Kidney epithelial cell (primary cell): ENCODE measurements at regions not wholly inside any gene's neighbourhood (a gene's known extent, or its start where the extent isn't known, plus 50 kb on each side); places are given as distances from the start of the nearest gene placed in this dataset.

ENCODE experiments used
- DNase-seq: peaks from one replicate; pipeline ENCODE4 v3.0.0-alpha.2; 2010; ENCODE audit warnings: low read depth
- H3K27me3 ChIP-seq: 2 replicates; pipeline ENCODE4 v1.6.0; 2011; ENCODE audit warnings: low read length; ENCODE audit not compliant: control insufficient read depth, insufficient read depth
- H3K36me3 ChIP-seq: 2 replicates; pipeline ENCODE4 v1.5.1; 2011; ENCODE audit warnings: low read length; ENCODE audit not compliant: control insufficient read depth, insufficient read depth
- H3K4me3 ChIP-seq: 2 replicates; pipeline ENCODE4 v1.5.1; 2011; ENCODE audit warnings: low read depth, mild to moderate bottlenecking, control low read depth, low read length
- TF ChIP-seq, protein P1 (sequence below): IDR thresholded peaks from 2 replicates; pipeline ENCODE4 v1.5.1; 2011; ENCODE audit warnings: mild to moderate bottlenecking, moderate library complexity, low read length, control low read depth, inconsistent platforms; ENCODE audit not compliant: insufficient read depth, poor library complexity, severe bottlenecking

DNA sequence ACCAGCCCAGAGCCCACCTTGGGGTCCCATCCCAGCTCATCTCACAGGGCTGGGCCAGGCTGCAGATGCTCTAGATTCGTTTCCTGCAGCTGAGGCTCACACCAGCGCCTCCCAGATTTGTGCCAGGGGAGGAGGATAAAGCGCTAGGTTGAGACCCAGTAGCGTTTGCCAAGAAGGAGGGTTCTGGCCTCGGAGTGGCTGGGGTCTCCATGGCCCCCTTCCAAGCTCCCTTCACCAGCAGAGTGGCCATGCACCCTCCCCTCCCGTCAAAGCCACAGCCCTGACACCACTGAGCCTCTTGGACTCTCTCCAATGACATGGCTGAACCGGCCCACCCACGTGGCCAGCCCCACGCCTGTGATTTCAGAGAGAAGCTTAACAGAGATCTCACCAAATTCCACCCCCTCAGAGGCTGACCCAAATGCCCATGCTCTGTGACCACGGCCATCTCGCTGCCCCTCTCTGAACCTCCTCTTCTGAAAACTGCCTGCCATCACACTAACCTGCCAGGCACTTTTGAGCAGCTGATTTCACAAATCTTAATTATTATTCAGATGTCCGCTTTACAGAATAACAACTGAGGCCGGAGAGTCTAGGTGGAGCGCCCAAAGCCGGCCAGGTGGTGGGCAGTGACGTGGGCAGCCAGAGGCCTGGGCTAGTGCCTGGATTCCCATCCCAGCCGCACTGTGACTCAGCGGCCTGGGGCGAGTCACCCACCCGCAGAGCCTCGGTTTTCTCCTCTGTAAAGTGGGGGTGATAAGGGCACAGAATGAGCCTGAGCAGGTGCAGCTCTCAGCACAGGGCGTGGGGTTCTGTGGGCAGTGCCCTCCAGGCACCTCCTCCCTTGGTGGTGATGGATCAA, 155.7 kb downstream of the C9orf50 start:
- Histone ChIP-seq H3K36me3 (no peaks in the 10 kb centered on the region), H3K4me3 (no peak overlapping the region), H3K27me3 (no peaks in the 10 kb centered on the region)
- DNase-seq, result no peak
- TF ChIP-seq, protein P1, sequence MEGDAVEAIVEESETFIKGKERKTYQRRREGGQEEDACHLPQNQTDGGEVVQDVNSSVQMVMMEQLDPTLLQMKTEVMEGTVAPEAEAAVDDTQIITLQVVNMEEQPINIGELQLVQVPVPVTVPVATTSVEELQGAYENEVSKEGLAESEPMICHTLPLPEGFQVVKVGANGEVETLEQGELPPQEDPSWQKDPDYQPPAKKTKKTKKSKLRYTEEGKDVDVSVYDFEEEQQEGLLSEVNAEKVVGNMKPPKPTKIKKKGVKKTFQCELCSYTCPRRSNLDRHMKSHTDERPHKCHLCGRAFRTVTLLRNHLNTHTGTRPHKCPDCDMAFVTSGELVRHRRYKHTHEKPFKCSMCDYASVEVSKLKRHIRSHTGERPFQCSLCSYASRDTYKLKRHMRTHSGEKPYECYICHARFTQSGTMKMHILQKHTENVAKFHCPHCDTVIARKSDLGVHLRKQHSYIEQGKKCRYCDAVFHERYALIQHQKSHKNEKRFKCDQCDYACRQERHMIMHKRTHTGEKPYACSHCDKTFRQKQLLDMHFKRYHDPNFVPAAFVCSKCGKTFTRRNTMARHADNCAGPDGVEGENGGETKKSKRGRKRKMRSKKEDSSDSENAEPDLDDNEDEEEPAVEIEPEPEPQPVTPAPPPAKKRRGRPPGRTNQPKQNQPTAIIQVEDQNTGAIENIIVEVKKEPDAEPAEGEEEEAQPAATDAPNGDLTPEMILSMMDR, result no peak

DNA sequence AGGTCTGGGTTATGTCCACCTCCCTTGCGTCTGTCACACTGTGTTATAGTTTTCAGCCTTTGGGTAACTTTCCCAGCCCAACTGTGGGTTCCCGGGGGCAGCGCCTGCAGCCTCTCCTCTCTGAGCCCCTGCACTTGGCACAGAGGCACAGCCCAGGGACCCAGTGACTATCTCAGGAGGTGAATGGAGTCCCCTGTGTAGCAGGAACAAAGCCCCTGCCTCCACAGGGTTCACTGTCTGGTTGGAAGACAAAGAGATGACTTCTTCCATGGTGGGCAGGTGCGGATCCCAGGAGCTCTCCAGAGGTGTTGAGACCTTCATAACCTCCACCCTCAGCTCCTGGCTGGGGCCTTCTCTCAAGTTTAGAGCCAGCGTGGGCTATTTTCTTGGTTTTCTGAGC, 156.9 kb downstream of the C9orf50 start:
- no peaks in the 10 kb centered on the region for H3K36me3 ChIP-seq
- TF ChIP-seq, protein P1, result no peak

DNA sequence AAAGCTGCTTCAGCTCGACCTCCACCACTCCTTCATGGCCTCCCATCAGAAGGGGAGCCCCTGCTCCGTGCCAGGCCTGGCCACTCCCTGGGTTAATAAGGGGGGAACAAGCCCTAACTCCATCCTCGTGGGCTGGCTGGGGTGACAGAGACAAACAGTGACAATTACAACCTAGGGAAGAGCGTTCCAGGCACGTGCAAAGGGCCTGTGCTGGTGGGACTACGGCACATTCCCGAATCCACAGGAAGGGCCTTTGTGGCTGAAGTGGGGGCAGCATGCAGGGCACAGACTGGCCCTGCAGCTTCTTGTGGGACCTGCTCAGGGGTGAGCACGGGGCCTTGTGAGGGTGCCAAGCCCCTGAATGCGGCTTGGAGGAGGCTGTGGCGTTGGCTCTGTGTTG, 157.4 kb downstream of the C9orf50 start:
- no peaks in the 10 kb centered on the region for H3K27me3 ChIP-seq
- DNase-seq, result no peak
- no peaks in the 10 kb centered on the region for H3K36me3 ChIP-seq
- TF ChIP-seq, protein P1, result no peak
- H3K4me3 ChIP-seq, result no peak overlapping the region

More for the DNA sequence above, 156.9 kb downstream of the C9orf50 start:
- DNase-seq, result no peak
- Histone ChIP-seq H3K4me3 (no peak overlapping the region), H3K27me3 (no peaks in the 10 kb centered on the region)

DNA sequence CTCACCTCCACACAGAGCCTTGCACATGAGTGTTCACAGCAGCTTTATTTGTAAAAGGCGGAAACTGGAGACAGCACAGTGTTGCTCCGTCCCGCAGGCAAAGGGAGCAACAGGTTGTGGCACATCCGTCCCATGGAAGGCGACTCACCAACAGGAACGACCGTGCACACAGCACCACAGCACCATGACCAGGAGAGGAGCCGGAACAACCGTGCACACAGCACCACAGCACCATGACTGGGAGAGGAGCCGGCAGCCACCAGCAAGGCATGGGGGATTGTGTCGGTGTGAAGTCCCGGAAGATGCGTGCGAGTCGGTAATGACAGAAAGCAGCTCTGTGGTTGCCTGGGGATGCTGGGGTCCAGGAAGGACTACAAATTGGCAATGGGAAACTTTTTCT, 158.5 kb downstream of the C9orf50 start:
- DNase-seq, result no peak
- H3K4me3 ChIP-seq, result no peak overlapping the region
- TF ChIP-seq, protein P1, result no peak
- no peaks in the 10 kb centered on the region for H3K36me3 ChIP-seq
- H3K27me3 ChIP-seq, result no peaks in the 10 kb centered on the region

DNA sequence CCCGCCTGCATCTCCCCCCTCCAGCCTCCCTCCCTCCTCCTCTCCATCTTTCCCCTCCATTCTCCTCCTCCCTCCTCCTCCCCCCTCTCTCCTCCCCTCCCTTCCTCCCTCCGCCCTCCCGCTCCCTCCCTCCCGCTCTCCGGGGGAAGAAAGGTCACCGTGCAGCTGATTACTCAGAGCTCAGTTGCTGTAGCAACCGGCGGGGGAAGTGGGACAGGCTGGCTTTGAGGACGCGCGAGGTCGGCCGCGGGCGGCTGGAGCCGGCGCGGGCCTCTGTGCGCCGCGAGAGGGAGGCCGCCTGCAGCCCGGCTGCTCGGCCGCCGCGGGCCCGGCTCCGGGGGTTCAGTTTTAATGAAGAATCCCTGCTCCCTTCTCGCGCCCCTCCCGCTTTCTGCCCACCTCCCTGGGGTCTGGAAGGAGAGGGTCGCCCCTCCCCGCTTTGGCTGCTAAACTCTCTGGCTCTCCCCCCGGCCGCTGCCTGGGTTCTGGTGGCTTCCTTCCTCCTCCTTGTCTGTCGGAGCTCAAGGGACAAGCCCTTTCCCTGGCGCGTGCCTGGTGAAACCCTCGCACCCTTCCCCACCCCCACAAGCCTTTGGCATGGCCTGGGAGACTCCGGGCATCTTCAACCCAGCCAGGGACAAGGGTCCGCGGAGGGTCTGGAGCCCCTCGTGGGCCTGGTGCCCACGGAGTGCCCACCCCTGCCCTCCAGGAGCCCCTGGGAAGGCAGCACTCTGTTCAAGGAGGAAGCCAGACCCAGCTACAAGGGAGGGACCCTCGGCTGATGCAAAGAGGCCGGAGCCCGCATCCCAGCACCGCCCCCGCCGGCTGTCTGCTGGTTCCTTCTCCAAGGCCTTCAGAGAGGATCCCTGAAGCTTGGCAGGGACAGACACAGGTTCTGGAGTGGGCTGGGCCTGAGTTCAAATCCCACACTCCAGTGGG, 160.3 kb downstream of the C9orf50 start:
- Histone ChIP-seq H3K4me3 (peak overlapping the region; percentile 27), H3K27me3 (no peaks in the 10 kb centered on the region), H3K36me3 (no peaks in the 10 kb centered on the region)
- TF ChIP-seq, protein P1, result peak; percentile 15
- peak; percentile 92 for DNase-seq
